NT2/D1 (cell line): ENCODE measurements at regions not wholly inside any gene's neighbourhood (a gene's known extent, or its start where the extent isn't known, plus 50 kb on each side); places are given as distances from the start of the nearest gene placed in this dataset.

Experiments used
- DNase-seq: peaks from one replicate; pipeline ENCODE4 v3.0.0-alpha.2; 2011; ENCODE audit warnings: low read depth, low spot score
- H3K27me3 ChIP-seq: 2 replicates; pipeline ENCODE4 v1.6.0; 2011; ENCODE audit warnings: mild to moderate bottlenecking; ENCODE audit not compliant: insufficient read length, insufficient read depth
- H3K36me3 ChIP-seq: 2 replicates; pipeline ENCODE4 v1.6.1; 2011; ENCODE audit warnings: mild to moderate bottlenecking, low read length, mixed read lengths; ENCODE audit not compliant: insufficient read depth, insufficient read length
- H3K4me1 ChIP-seq: 2 replicates; pipeline ENCODE4 v1.5.1; 2011; ENCODE audit not compliant: insufficient read depth, insufficient read length
- H3K4me3 ChIP-seq: 2 replicates; pipeline ENCODE4 v1.5.1; 2011; ENCODE audit warnings: low read depth; ENCODE audit not compliant: insufficient read length
- H3K9ac ChIP-seq: 2 replicates; pipeline ENCODE4 v1.6.0; 2011; ENCODE audit warnings: low read depth; ENCODE audit not compliant: insufficient read length
- H3K9me3 ChIP-seq: 2 replicates; pipeline ENCODE4 v1.5.1; 2011; ENCODE audit warnings: mild to moderate bottlenecking, low read length; ENCODE audit not compliant: insufficient read depth
- SUZ12 ChIP-seq: IDR thresholded peaks from 2 replicates; pipeline ENCODE4 v1.6.1; 2011; ENCODE audit not compliant: insufficient read length, insufficient read depth; ENCODE audit errors: extremely low read depth
- YY1 ChIP-seq: IDR thresholded peaks from 2 replicates; pipeline ENCODE4 v1.6.1; 2011; ENCODE audit not compliant: insufficient read length, insufficient read depth
- ZNF274 ChIP-seq: IDR thresholded peaks from 2 replicates; pipeline ENCODE4 v1.6.1; 2011; ENCODE audit warnings: mild to moderate bottlenecking, low read depth, low read length

DNA sequence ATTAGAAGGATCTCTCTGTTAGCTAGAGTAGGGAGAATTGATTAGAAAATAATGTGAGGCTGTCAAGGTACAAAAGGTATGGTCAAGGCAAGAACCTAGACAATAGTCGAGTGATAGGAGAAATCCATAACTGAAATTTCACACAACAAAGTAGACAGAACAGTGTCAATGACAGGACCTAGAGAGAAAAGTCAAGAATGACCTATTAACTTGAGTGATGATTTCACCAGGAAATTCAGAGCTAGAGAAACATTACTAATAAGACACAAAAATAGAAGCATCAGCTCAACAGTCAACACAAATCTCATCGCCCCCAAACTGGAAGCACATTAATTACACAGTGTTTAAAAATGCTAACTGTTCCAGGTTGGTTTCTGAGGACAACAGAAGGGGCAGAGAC lies 532.4 kb downstream of the CDH10 start:
- no peak overlapping the region for H3K4me3 ChIP-seq
- H3K9ac ChIP-seq = no peak overlapping the region
- no peaks in the 10 kb centered on the region for H3K9me3 ChIP-seq
- no peak for TF ChIP-seq ZNF274
- TF ChIP-seq SUZ12 = no peak
- TF ChIP-seq YY1 = no peak
- H3K27me3 ChIP-seq = no peaks in the 10 kb centered on the region
- no peak for DNase-seq
- no peaks in the 10 kb centered on the region for H3K4me1 ChIP-seq
- no peaks in the 10 kb centered on the region for H3K36me3 ChIP-seq

DNA sequence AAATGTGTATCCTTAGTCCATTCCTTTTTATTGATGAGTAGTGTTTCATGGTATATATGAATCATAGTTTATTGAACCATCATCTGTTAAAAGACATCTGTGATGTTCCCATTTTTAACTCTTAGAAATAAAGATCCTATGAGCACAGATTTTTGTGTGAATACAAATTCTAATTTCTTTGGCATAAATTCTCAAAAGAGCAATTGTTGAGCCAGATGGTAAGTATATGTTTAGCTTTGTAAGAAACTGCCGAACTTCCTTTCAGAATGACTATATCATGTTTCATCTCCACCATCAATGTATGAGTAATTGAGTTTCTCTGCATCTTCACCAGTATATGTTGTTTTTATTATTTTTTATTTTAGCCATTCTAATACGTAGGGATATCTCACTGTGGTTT lies 526.4 kb downstream of the CDH10 start:
- Histone ChIP-seq H3K4me1 (no peaks in the 10 kb centered on the region), H3K36me3 (no peaks in the 10 kb centered on the region), H3K9ac (no peak overlapping the region), H3K27me3 (no peaks in the 10 kb centered on the region), H3K9me3 (no peaks in the 10 kb centered on the region; the same call in 1 of the 2 replicates), H3K4me3 (no peak overlapping the region)
- no peak for TF ChIP-seq YY1
- TF ChIP-seq ZNF274 = no peak
- no peak for TF ChIP-seq SUZ12
- DNase-seq = no peak

DNA sequence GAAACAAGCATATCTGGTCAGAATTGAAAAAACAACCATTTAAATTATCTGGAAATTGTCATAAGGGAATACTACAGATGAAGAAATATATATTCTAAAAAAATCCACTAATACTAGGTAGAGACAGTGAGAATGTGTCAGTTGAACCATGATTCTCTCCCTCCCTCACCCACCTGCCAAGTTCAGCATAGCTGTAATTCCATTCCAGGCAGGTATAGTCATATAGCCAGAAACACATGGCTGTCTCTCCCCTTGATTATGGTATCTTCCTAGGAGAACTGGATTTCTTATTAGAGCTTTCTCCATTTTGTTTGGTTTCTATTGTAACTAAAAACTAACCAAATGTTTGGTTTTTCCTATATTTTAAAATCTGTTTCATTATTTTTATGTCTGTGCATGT lies 509.2 kb downstream of the CDH10 start:
- H3K36me3 ChIP-seq = no peaks in the 10 kb centered on the region
- no peak overlapping the region for H3K4me3 ChIP-seq
- TF ChIP-seq ZNF274 = no peak
- TF ChIP-seq SUZ12 = no peak
- no peak for TF ChIP-seq YY1
- H3K4me1 ChIP-seq = no peaks in the 10 kb centered on the region
- H3K9me3 ChIP-seq = no peaks in the 10 kb centered on the region
- H3K27me3 ChIP-seq = no peaks in the 10 kb centered on the region
- no peak overlapping the region for H3K9ac ChIP-seq
- DNase-seq = no peak

DNA sequence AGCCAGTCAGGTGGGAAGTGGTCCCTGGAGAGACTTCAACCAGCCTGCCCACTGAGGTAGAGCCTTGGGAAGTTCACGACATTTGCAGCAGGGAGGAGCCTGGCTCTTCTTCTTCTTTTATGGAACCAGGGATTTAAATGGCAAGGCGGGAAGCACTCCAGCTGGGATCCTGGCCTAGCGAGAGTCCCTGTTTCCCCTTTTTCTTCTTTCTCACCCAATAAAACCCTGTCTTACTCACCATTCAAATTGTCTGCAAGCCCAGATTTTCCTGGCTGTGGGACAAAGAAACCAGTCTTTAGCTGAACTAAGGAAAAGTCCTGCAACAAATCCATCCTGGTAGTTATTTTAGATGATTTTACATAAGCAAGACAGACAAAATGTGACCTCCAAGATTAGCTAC lies 503.7 kb downstream of the CDH10 start:
- TF ChIP-seq ZNF274 (no peak), YY1 (no peak), SUZ12 (no peak)
- no peaks in the 10 kb centered on the region for H3K4me1 ChIP-seq
- no peak overlapping the region for H3K4me3 ChIP-seq
- H3K9ac ChIP-seq = no peak overlapping the region
- no peaks in the 10 kb centered on the region for H3K36me3 ChIP-seq
- no peaks in the 10 kb centered on the region for H3K9me3 ChIP-seq
- DNase-seq = no peak
- H3K27me3 ChIP-seq = no peaks in the 10 kb centered on the region

GRCh38 chr5:24142341-24142740 lies 502.4 kb downstream of the CDH10 start:
- no peaks in the 10 kb centered on the region for H3K4me1 ChIP-seq
- no peak overlapping the region for H3K4me3 ChIP-seq
- no peak overlapping the region for H3K9ac ChIP-seq

GRCh38 chr5:24145806-24146205 lies 499.0 kb downstream of the CDH10 start:
- H3K4me3 ChIP-seq = no peak overlapping the region
- no peak for TF ChIP-seq YY1
- no peak for TF ChIP-seq ZNF274
- no peak for TF ChIP-seq SUZ12
- H3K27me3 ChIP-seq = no peaks in the 10 kb centered on the region
- H3K9ac ChIP-seq = no peak overlapping the region
- no peaks in the 10 kb centered on the region for H3K9me3 ChIP-seq
- DNase-seq = no peak
- no peaks in the 10 kb centered on the region for H3K4me1 ChIP-seq
- no peaks in the 10 kb centered on the region for H3K36me3 ChIP-seq

More at GRCh38 chr5:24142341-24142740, 502.4 kb downstream of the CDH10 start:
- H3K27me3 ChIP-seq = no peaks in the 10 kb centered on the region
- H3K9me3 ChIP-seq = no peaks in the 10 kb centered on the region
- no peaks in the 10 kb centered on the region for H3K36me3 ChIP-seq
- TF ChIP-seq YY1 (no peak), ZNF274 (no peak), SUZ12 (no peak)
- no peak for DNase-seq

GRCh38 chr5:24161559-24161958 lies 483.2 kb downstream of the CDH10 start:
- Histone ChIP-seq H3K4me3 (no peak overlapping the region), H3K9me3 (no peaks in the 10 kb centered on the region), H3K4me1 (no peaks in the 10 kb centered on the region), H3K27me3 (no peaks in the 10 kb centered on the region), H3K9ac (no peak overlapping the region), H3K36me3 (no peaks in the 10 kb centered on the region)
- TF ChIP-seq SUZ12 (no peak), ZNF274 (no peak), YY1 (no peak)
- no peak for DNase-seq

GRCh38 chr5:24162343-24162742 lies 482.4 kb downstream of the CDH10 start:
- DNase-seq = no peak
- Histone ChIP-seq H3K4me1 (no peaks in the 10 kb centered on the region), H3K9ac (no peak overlapping the region), H3K27me3 (no peaks in the 10 kb centered on the region), H3K4me3 (no peak overlapping the region), H3K36me3 (no peaks in the 10 kb centered on the region), H3K9me3 (no peaks in the 10 kb centered on the region)
- no peak for TF ChIP-seq ZNF274
- TF ChIP-seq YY1 = no peak
- no peak for TF ChIP-seq SUZ12
